ENCODE measurements at regions not wholly inside any gene's neighbourhood (a gene's known extent, or its start where the extent isn't known, plus 50 kb on each side); places are given as distances from the start of the nearest gene placed in this dataset.
A peak's percentile ranks its signal among the peaks of the same experiment; 100 is the strongest.

DNA sequence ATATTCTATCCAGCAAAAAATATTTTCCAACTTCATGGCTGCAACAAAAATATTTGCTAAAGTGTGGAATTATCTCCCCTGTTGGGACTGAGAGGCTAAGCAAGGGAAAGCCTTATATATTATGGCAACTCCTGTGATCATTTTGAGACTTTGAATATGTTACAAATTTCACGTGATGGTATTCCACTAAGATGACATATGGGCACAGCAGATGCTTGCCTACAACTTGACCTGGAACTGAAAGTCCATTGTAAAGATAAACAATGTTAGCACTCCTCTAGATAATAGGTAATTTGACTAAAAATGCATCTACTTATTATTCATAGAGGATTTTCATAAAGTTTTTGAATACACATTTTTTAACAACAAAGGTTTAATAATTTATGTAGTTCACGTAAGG, 1141.5 kb upstream of the CDH6 start:
- TF ChIP-seq, protein P1, sequence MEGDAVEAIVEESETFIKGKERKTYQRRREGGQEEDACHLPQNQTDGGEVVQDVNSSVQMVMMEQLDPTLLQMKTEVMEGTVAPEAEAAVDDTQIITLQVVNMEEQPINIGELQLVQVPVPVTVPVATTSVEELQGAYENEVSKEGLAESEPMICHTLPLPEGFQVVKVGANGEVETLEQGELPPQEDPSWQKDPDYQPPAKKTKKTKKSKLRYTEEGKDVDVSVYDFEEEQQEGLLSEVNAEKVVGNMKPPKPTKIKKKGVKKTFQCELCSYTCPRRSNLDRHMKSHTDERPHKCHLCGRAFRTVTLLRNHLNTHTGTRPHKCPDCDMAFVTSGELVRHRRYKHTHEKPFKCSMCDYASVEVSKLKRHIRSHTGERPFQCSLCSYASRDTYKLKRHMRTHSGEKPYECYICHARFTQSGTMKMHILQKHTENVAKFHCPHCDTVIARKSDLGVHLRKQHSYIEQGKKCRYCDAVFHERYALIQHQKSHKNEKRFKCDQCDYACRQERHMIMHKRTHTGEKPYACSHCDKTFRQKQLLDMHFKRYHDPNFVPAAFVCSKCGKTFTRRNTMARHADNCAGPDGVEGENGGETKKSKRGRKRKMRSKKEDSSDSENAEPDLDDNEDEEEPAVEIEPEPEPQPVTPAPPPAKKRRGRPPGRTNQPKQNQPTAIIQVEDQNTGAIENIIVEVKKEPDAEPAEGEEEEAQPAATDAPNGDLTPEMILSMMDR (IDR thresholded peaks at IDR 0.05; ENCODE audit: low read depth, low read length): no peak
- Histone ChIP-seq H3K27me3 (no peaks in the 10 kb centered on the region), H3K4me3 (no peak overlapping the region), H3K9me3 (ENCODE audit: low read depth) (no peaks in the 10 kb centered on the region), H3K4me1 (ENCODE audit: low read depth) (no peaks in the 10 kb centered on the region), H3K36me3 (no peaks in the 10 kb centered on the region), H3K27ac (no peak overlapping the region)
- DNase-seq (ENCODE audit: low read depth in 1 of 2, low spot score in 1 of 2): no peak

DNA sequence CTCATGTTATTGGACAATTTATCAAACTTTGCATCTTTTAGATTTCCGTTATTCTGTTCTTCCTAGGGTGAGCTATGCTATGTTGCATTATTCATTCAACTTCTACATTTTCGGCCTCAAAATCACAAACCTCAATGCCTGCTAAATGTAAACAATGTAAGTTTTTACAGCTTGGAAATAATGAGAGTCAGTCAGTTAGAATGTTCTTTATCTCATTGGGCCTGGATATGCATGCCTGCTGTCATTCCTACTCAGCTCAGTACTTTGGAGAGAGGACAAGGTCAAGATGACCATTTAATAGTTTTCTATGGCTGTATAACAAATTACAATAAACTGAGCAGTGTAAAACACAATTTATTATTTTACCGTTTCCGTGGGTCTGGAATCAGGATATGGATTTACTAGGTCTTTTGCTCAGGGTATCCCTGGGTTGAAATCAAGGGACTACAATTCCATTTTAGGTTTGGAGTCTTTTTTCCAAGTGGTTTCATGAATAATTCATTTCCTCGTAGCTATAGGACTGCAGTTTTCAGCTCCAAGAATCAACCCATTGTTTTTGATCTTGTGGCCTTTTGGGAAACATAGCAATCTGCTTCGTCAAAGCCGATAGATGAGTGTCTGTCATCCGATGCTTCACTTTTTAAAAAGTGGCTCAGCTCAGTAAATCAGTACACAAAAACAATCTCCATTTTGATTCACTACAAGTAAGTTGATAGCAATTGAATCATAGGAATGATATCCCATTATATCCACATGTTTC, 1143.2 kb upstream of the CDH6 start:
- no peak overlapping the region for H3K27ac ChIP-seq
- no peaks in the 10 kb centered on the region for H3K27me3 ChIP-seq
- H3K36me3 ChIP-seq: no peaks in the 10 kb centered on the region
- TF ChIP-seq, protein P1 (IDR thresholded peaks at IDR 0.05; ENCODE audit: low read depth, low read length): no peak
- DNase-seq (ENCODE audit: low read depth in 1 of 2, low spot score in 1 of 2): peak in 1 of 2 donors; percentile 9
- H3K9me3 ChIP-seq (ENCODE audit: low read depth): no peaks in the 10 kb centered on the region
- no peak overlapping the region for H3K4me3 ChIP-seq
- H3K4me1 ChIP-seq (ENCODE audit: low read depth): no peaks in the 10 kb centered on the region

DNA sequence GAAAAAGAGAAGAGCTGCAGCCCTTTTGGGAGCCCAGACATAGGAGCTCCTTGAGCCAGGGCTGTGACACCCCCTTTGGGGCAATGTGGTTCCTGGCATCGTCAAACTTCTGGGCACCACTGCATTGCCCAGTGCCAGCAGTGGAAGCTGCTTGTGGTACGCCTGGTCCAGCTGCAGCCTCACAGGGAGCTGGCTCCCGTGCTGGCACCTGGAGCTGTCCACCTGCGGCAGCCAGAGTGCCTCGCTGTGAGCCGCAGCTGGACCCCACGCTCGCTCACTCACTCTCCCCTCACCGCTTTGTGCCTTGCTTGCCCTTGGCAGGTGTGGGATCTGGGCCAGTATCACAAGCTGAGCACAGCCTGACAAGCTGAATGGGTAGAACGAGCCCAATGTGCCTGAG, 1150.8 kb upstream of the CDH6 start:
- DNase-seq (ENCODE audit: low read depth in 1 of 2, low spot score in 1 of 2): no peak
- Histone ChIP-seq H3K9me3 (ENCODE audit: low read depth) (no peaks in the 10 kb centered on the region), H3K27me3 (no peaks in the 10 kb centered on the region), H3K36me3 (no peaks in the 10 kb centered on the region), H3K4me3 (no peak overlapping the region), H3K27ac (no peak overlapping the region), H3K4me1 (ENCODE audit: low read depth) (no peaks in the 10 kb centered on the region)
- TF ChIP-seq, protein P1 (IDR thresholded peaks at IDR 0.05; ENCODE audit: low read depth, low read length): no peak

DNA sequence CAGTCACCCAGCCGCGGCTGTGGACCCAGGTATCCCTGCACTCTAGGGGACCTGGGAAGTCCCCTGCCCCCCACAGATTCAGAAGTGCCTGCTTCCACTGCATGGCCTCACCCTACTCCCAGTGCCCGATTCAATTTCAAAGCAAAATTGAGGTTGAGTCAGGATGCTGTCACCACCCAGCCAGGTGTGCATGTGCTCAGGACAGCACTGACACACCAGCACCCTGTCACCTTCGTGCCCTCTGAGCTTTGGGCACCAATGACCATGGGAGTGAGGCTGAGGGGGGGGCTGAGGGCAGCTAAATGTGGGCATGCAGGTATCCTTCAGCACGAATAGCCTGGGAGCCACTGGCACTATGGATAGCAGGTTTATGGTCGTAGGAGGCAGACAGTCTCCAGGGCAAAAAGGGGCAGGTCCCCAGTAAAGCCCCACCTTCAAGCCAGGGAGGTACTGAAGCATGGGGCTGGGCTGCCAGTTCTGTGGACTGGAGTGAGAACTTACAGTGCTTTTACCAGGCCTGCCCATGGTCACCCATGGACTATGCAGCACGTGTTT, 1151.6 kb upstream of the CDH6 start:
- Histone ChIP-seq H3K27me3 (no peaks in the 10 kb centered on the region), H3K4me3 (no peak overlapping the region), H3K9me3 (ENCODE audit: low read depth) (no peaks in the 10 kb centered on the region), H3K27ac (no peak overlapping the region), H3K4me1 (ENCODE audit: low read depth) (no peaks in the 10 kb centered on the region), H3K36me3 (no peaks in the 10 kb centered on the region)
- TF ChIP-seq, protein P1 (IDR thresholded peaks at IDR 0.05; ENCODE audit: low read depth, low read length): no peak
- DNase-seq (ENCODE audit: low read depth in 1 of 2, low spot score in 1 of 2): no peak

DNA sequence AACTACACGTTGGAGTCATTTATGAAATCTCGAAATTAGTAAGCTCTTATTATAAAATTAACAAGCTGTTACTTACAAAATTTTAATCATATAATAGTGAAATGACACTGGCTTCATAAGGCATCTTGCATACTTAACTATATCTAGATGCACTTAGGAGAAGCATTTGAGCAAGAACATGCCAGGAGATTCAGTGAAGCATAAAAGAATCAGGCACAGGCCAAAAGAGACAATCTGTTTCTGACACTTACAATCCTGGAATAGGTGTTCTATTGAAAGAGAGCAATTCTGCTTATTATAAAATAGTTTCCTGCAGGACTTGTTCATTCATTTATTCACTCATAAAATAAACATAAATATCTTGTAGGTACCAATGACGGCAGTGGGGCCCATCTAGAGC, 1152.2 kb upstream of the CDH6 start:
- Histone ChIP-seq H3K9me3 (ENCODE audit: low read depth) (no peaks in the 10 kb centered on the region), H3K4me1 (ENCODE audit: low read depth) (no peaks in the 10 kb centered on the region), H3K36me3 (no peaks in the 10 kb centered on the region), H3K4me3 (no peak overlapping the region), H3K27me3 (no peaks in the 10 kb centered on the region), H3K27ac (no peak overlapping the region)
- TF ChIP-seq, protein P1 (IDR thresholded peaks at IDR 0.05; ENCODE audit: low read depth, low read length): no peak
- DNase-seq (ENCODE audit: low read depth in 1 of 2, low spot score in 1 of 2): no peak

Measured in cardiac muscle cell (in vitro differentiated cells and primary cell).